ENCODE measurements at regions not wholly inside any gene's neighbourhood (a gene's known extent, or its start where the extent isn't known, plus 50 kb on each side); places are given as distances from the start of the nearest gene placed in this dataset.

GRCh38 chr13:110036060-110036459 is 249.7 kb upstream of the IRS2 start:
- TF ChIP-seq, protein P1, sequence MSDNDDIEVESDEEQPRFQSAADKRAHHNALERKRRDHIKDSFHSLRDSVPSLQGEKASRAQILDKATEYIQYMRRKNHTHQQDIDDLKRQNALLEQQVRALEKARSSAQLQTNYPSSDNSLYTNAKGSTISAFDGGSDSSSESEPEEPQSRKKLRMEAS (IDR thresholded peaks at IDR 0.05; ENCODE audit: low read depth): no peak
- TF ChIP-seq, protein P2, sequence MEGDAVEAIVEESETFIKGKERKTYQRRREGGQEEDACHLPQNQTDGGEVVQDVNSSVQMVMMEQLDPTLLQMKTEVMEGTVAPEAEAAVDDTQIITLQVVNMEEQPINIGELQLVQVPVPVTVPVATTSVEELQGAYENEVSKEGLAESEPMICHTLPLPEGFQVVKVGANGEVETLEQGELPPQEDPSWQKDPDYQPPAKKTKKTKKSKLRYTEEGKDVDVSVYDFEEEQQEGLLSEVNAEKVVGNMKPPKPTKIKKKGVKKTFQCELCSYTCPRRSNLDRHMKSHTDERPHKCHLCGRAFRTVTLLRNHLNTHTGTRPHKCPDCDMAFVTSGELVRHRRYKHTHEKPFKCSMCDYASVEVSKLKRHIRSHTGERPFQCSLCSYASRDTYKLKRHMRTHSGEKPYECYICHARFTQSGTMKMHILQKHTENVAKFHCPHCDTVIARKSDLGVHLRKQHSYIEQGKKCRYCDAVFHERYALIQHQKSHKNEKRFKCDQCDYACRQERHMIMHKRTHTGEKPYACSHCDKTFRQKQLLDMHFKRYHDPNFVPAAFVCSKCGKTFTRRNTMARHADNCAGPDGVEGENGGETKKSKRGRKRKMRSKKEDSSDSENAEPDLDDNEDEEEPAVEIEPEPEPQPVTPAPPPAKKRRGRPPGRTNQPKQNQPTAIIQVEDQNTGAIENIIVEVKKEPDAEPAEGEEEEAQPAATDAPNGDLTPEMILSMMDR (IDR thresholded peaks at IDR 0.05): no peak
- TF ChIP-seq, protein P3, sequence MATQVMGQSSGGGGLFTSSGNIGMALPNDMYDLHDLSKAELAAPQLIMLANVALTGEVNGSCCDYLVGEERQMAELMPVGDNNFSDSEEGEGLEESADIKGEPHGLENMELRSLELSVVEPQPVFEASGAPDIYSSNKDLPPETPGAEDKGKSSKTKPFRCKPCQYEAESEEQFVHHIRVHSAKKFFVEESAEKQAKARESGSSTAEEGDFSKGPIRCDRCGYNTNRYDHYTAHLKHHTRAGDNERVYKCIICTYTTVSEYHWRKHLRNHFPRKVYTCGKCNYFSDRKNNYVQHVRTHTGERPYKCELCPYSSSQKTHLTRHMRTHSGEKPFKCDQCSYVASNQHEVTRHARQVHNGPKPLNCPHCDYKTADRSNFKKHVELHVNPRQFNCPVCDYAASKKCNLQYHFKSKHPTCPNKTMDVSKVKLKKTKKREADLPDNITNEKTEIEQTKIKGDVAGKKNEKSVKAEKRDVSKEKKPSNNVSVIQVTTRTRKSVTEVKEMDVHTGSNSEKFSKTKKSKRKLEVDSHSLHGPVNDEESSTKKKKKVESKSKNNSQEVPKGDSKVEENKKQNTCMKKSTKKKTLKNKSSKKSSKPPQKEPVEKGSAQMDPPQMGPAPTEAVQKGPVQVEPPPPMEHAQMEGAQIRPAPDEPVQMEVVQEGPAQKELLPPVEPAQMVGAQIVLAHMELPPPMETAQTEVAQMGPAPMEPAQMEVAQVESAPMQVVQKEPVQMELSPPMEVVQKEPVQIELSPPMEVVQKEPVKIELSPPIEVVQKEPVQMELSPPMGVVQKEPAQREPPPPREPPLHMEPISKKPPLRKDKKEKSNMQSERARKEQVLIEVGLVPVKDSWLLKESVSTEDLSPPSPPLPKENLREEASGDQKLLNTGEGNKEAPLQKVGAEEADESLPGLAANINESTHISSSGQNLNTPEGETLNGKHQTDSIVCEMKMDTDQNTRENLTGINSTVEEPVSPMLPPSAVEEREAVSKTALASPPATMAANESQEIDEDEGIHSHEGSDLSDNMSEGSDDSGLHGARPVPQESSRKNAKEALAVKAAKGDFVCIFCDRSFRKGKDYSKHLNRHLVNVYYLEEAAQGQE (IDR thresholded peaks at IDR 0.05; ENCODE audit: low read depth, low read length): no peak
- TF ChIP-seq USF1 (IDR thresholded peaks at IDR 0.05; ENCODE audit: borderline replicate concordance, low read depth): no peak
